Limb (tissue), 2 donors: ENCODE measurements at regions not wholly inside any gene's neighbourhood (a gene's known extent, or its start where the extent isn't known, plus 50 kb on each side); places are given as distances from the start of the nearest gene placed in this dataset.
"Not testable (repeated sequence)": the region's sequence is repeated elsewhere in the genome, so short reads cannot be mapped to it uniquely, and the experiment has no call there.

Experiments
- DNase-seq, 2 donors: peaks; one replicate each; pipeline ENCODE4 v3.0.0-alpha.2; 2016; ENCODE audit errors: extremely low spot score in 2 of 2

DNA sequence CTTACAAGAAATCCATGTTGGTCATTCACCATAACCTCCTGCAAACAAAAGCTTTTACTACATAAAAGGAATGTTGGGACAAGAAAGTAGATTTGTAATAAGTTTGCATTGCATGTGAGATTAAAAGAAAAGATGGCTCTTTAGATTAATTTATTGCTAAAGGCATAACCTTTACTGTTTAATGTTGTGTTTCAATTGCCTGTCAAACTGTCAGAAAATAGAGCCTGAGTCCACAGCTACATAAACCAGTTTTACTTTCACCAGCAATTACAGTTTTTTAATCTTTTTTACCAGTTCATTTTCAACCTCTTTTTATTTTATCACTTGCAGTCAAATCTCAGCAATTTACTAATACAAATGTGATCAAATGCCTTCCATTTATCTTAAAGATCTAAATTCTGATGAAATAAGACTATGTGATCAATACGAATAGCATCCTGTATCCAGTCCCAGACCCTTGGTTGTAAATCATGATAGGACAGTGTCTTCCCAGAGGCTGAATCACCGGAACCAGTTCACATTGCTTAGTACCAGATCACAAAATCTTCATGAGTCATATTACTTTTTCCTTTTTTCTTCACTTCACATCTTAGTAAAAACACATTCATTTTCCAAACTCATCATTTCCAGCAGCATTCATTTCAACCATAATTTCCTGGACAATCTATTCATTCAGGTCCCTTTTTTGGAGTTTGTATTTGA lies 95.4 kb upstream of the FRG1 start:
- no peak for DNase-seq

- not testable (repeated sequence) for DNase-seq
Observed at GRCh38 chr4:189846094-189846493, 94.6 kb upstream of the FRG1 start.

GRCh38 chr4:189846608-189847007 lies 94.1 kb upstream of the FRG1 start:
- DNase-seq, result not testable (repeated sequence)

DNA sequence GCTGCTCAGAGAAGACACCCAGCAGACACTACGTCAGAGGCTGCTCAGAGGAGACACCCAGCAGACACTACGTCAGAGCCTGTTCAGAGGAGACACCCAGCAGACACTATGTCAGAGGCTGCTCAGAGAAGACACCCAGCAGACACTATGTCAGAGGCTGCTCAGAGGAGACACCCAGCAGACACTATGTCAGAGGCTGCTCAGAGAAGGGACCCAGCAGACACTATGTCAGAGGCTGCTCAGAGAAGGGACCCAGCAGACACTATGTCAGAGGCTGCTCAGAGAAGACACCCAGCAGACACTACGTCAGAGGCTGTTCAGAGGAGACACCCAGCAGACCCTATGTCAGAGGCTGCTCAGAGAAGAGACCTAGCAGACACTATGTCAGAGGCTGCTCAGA lies 92.0 kb upstream of the FRG1 start:
- not testable (repeated sequence) for DNase-seq

DNA sequence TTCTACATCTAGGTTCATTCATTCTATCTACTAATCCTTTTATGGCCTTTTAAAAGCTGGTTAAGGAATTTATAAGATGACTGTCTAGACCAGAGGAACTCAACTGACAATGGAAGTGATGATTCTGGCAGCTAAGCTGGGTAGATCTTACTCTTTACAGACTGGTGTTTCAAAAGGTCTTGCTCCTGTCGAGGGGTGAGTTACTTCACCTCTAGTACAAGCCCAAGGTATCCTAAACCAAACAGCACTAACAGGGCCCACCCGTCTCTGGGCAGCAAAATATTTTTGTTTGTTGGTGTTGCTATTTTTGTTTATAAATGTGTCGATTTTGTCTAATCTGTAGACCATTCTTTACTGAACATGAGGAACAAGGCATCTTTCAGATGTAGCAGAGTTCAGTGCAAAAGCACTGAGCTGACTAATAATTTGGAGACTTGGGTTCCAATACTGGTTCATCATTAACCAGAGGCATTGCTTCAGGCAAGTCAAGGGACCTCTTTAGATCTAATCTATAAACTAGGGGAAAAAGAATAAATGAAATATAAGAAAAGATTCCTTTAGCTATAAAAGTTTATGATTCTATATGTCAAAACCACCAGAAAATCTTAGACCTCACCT lies 90.3 kb upstream of the FRG1 start:
- no peak for DNase-seq

GRCh38 chr4:189858435-189858834 lies 82.2 kb upstream of the FRG1 start:
- no peak for DNase-seq

GRCh38 chr4:189861101-189861500 lies 79.6 kb upstream of the FRG1 start:
- no peak for DNase-seq

- DNase-seq, result no peak
Observed at GRCh38 chr4:189869236-189869635, 71.4 kb upstream of the FRG1 start.

- DNase-seq, result no peak
Observed at GRCh38 chr4:189870511-189871234, 70.0 kb upstream of the FRG1 start.

GRCh38 chr4:189874591-189874990 lies 66.1 kb upstream of the FRG1 start:
- DNase-seq, result no peak

DNA sequence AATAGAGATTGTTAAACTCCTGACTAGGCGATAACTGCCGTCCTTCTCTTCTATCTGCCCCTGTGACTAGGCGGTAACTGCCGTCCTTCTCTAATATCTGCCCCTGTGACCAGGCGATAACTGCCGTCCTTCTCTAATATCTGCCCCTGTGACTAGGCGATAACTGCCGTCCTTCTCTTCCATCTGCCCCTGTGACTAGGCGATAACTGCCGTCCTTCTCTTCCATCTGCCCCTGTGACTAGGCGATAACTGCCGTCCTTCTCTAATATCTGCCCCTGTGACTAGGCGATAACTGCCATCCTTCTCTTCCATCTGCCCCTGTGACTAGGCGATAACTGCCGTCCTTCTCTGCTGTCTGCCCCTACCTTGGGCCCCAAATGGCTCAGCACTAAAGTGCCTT lies 59.5 kb upstream of the FRG1 start:
- not testable (repeated sequence) for DNase-seq

DNA sequence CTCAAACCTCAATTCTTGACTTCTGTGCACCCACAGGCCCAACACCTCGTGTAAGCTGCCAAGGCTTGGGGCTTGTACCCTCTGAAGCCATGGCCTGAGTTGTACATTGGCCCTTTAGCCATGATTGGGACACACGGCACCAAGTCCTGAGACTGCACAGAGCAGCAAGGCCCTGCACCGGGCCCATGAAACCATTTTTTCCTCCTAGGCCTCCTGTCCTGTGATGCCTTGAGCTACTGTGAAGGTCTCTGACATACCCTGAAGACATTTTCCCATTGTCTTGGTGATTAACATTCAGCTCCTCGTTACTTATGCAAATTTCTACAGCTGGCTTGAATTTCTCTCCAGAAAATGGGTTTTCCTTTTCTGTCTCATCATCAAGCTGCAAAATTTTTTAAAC lies 52.3 kb upstream of the FRG1 start:
- not testable (repeated sequence) for DNase-seq
